ENCODE measurements at regions not wholly inside any gene's neighbourhood (a gene's known extent, or its start where the extent isn't known, plus 50 kb on each side); places are given as distances from the start of the nearest gene placed in this dataset.

GRCh38 chr7:22601812-22602565, 102.0 kb upstream of the STEAP1B start:
- Histone ChIP-seq H3K4me3 (ENCODE audit: low read depth, low read length) (no peak overlapping the region), H3K4me1 (no peaks in the 10 kb centered on the region), H3K36me3 (ENCODE audit: control insufficient read depth, insufficient read depth, low read length) (no peaks in the 10 kb centered on the region), H3K9me3 (no peaks in the 10 kb centered on the region), H3K27me3 (replicated peaks; ENCODE audit: control insufficient read depth, insufficient read depth, low read length) (no peaks in the 10 kb centered on the region)
- H3K9me3 Mint-ChIP-seq (ENCODE audit: unreplicated experiment) = no peaks in the 10 kb centered on the region
- intact Hi-C loops (cut with micrococcal nuclease; ENCODE audit: unreplicated experiment) = no loop called here
- peaks cover 5% of the 10 kb centered on the region for H3K4me1 Mint-ChIP-seq (ENCODE audit: low read depth, unreplicated experiment)
- no peak for DNase-seq
- no peaks in the 10 kb centered on the region for H3K36me3 Mint-ChIP-seq (ENCODE audit: insufficient read depth, unreplicated experiment)
- no peak overlapping the region for H3K4me3 Mint-ChIP-seq (ENCODE audit: unreplicated experiment)
- H3K27me3 Mint-ChIP-seq (ENCODE audit: insufficient read depth, unreplicated experiment) = no peaks in the 10 kb centered on the region
- BruUV-seq (replicated peaks) = no TSS peak
- CTCF ChIA-PET = no interaction called here
- TF ChIP-seq CTCF (IDR thresholded peaks at IDR 0.05; ENCODE audit: insufficient read depth in 1 of 2, low read depth in 1 of 2, low read length in 1 of 2, severe bottlenecking in 1 of 2, unreplicated experiment in 1 of 2) = no peak
- POLR2A ChIA-PET = no interaction called here
- no peak overlapping the region for H3K27ac Mint-ChIP-seq (ENCODE audit: unreplicated experiment)

- Histone ChIP-seq H3K4me1 (no peaks in the 10 kb centered on the region), H3K9me3 (no peaks in the 10 kb centered on the region), H3K4me3 (ENCODE audit: low read depth, low read length) (no peak overlapping the region), H3K36me3 (ENCODE audit: control insufficient read depth, insufficient read depth, low read length) (no peaks in the 10 kb centered on the region), H3K27me3 (replicated peaks; ENCODE audit: control insufficient read depth, insufficient read depth, low read length) (no peaks in the 10 kb centered on the region)
- BruUV-seq (replicated peaks) = no TSS peak
- CTCF ChIA-PET = no interaction called here
- no peak overlapping the region for H3K27ac Mint-ChIP-seq (ENCODE audit: unreplicated experiment)
- no peaks in the 10 kb centered on the region for H3K27me3 Mint-ChIP-seq (ENCODE audit: insufficient read depth, unreplicated experiment)
- TF ChIP-seq CTCF (IDR thresholded peaks at IDR 0.05; ENCODE audit: insufficient read depth in 1 of 2, low read depth in 1 of 2, low read length in 1 of 2, severe bottlenecking in 1 of 2, unreplicated experiment in 1 of 2) = no peak
- peaks cover 5% of the 10 kb centered on the region for H3K4me1 Mint-ChIP-seq (ENCODE audit: low read depth, unreplicated experiment)
- intact Hi-C loops (cut with micrococcal nuclease; ENCODE audit: unreplicated experiment) = no loop called here
- H3K9me3 Mint-ChIP-seq (ENCODE audit: unreplicated experiment) = no peaks in the 10 kb centered on the region
- POLR2A ChIA-PET = no interaction called here
- H3K36me3 Mint-ChIP-seq (ENCODE audit: insufficient read depth, unreplicated experiment) = no peaks in the 10 kb centered on the region
- DNase-seq = no peak
- no peak overlapping the region for H3K4me3 Mint-ChIP-seq (ENCODE audit: unreplicated experiment)
Observed at GRCh38 chr7:22601408-22601807, 101.4 kb upstream of the STEAP1B start.

GRCh38 chr7:22601003-22601402, 101.0 kb upstream of the STEAP1B start:
- CTCF ChIA-PET = no interaction called here
- Mint-ChIP-seq H3K36me3 (ENCODE audit: insufficient read depth, unreplicated experiment) (no peaks in the 10 kb centered on the region), H3K9me3 (ENCODE audit: unreplicated experiment) (peaks cover 1% of the 10 kb centered on the region), H3K27me3 (ENCODE audit: insufficient read depth, unreplicated experiment) (no peaks in the 10 kb centered on the region), H3K27ac (ENCODE audit: unreplicated experiment) (no peak overlapping the region), H3K4me3 (ENCODE audit: unreplicated experiment) (no peak overlapping the region), H3K4me1 (ENCODE audit: low read depth, unreplicated experiment) (peaks cover 5% of the 10 kb centered on the region)
- Histone ChIP-seq H3K9me3 (no peaks in the 10 kb centered on the region), H3K4me3 (ENCODE audit: low read depth, low read length) (no peak overlapping the region), H3K36me3 (ENCODE audit: control insufficient read depth, insufficient read depth, low read length) (no peaks in the 10 kb centered on the region), H3K4me1 (no peaks in the 10 kb centered on the region), H3K27me3 (replicated peaks; ENCODE audit: control insufficient read depth, insufficient read depth, low read length) (no peaks in the 10 kb centered on the region)
- POLR2A ChIA-PET = no interaction called here
- intact Hi-C loops (cut with micrococcal nuclease; ENCODE audit: unreplicated experiment) = no loop called here
- BruUV-seq (replicated peaks) = no TSS peak
- TF ChIP-seq CTCF (IDR thresholded peaks at IDR 0.05; ENCODE audit: insufficient read depth in 1 of 2, low read depth in 1 of 2, low read length in 1 of 2, severe bottlenecking in 1 of 2, unreplicated experiment in 1 of 2) = no peak
- DNase-seq = no peak

Data from Caco-2 (cell line).